Mesodermal cell (in vitro differentiated cells): ENCODE measurements at regions not wholly inside any gene's neighbourhood (a gene's known extent, or its start where the extent isn't known, plus 50 kb on each side); places are given as distances from the start of the nearest gene placed in this dataset.
A peak's percentile ranks its signal among the peaks of the same experiment; 100 is the strongest.

Experiments
- H3K27ac ChIP-seq: 2 replicates; pipeline ENCODE4 v1.7.0; 2013; ENCODE audit warnings: mild to moderate bottlenecking, low read depth, low read length, moderate library complexity; ENCODE audit not compliant: severe bottlenecking
- H3K36me3 ChIP-seq: 2 replicates; pipeline ENCODE4 v1.7.1; 2013; ENCODE audit warnings: mild to moderate bottlenecking, low read length, moderate library complexity; ENCODE audit not compliant: control insufficient read depth, insufficient read depth
- H3K4me1 ChIP-seq: one replicate; pipeline ENCODE4 v1.7.1; 2013; ENCODE audit warnings: mild to moderate bottlenecking, low read length; ENCODE audit not compliant: insufficient read depth, control insufficient read depth, poor library complexity, severe bottlenecking
- H3K4me3 ChIP-seq: 2 replicates; pipeline ENCODE4 v1.7.0; 2013; ENCODE audit warnings: low read length, control low read depth, mild to moderate bottlenecking; ENCODE audit not compliant: insufficient read depth, poor library complexity, severe bottlenecking; ENCODE audit errors: extremely low read depth
- H3K9me3 ChIP-seq: 2 replicates; pipeline ENCODE4 v1.7.1; 2013; ENCODE audit warnings: mild to moderate bottlenecking, low read length, moderate library complexity; ENCODE audit not compliant: control insufficient read depth
- whole genome bisulfite sequencing, 2 experiments: methylation state at CpG; one replicate each; pipeline ENCODE4 v1.1.5; 2013; ENCODE audit warnings: missing lambda C conversion rate in 2 of 2; ENCODE audit not compliant: insufficient coverage in 2 of 2; 5-methylcytosine and 5-hydroxymethylcytosine counted together

DNA sequence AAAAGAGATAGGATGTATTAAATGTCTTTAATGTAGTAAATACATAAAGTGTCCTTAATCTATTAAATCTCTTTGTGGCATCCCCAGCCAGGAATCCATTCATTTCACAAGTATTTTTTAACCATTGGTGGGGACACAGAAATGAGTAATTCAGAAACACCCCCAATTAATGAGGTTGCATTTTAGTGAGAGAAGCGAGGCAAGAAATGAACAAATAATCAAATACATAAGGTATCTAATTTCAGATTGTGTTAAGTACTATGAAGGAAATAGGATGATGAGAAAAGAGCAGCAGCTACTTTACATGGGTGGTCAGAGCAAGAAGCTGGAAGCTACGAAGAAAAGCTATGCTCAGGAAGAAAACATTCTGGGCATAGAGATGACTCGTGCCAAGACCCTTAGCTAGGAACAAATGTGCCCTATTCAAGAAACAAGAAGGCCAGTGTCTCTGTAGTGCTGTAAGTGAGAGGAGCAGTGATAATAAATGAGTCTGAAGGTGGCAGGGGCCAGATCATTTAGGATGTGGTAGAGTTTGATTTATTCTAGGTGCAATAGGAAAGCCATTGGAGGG is 60.5 kb upstream of the IGF1 start:
- Histone ChIP-seq H3K4me3 (no peak overlapping the region), H3K4me1 (peaks cover 22% of the 10 kb centered on the region), H3K27ac (peak overlapping the region; percentile 17), H3K36me3 (no peaks in the 10 kb centered on the region), H3K9me3 (no peaks in the 10 kb centered on the region)
- 76 to 89% methylated on average over 2 of the region's 3 CpGs for WGBS, 2 experiments

- Histone ChIP-seq H3K4me3 (no peak overlapping the region), H3K4me1 (peaks cover 28% of the 10 kb centered on the region), H3K36me3 (no peaks in the 10 kb centered on the region), H3K27ac (peak overlapping the region; percentile 97), H3K9me3 (no peaks in the 10 kb centered on the region)
- WGBS, 2 experiments: 54 to 55% methylated on average over 8 of the region's 10 CpGs
Observed at GRCh38 chr12:102539651-102540553, 59.5 kb upstream of the IGF1 start.

GRCh38 chr12:102535306-102535705 is 54.9 kb upstream of the IGF1 start:
- Histone ChIP-seq H3K4me1 (peaks cover 22% of the 10 kb centered on the region), H3K9me3 (no peaks in the 10 kb centered on the region), H3K4me3 (no peak overlapping the region), H3K27ac (no peak overlapping the region), H3K36me3 (no peaks in the 10 kb centered on the region)
- WGBS, 2 experiments: 92 to 96% methylated on average over 4 to 8 of the region's 8 CpGs

DNA sequence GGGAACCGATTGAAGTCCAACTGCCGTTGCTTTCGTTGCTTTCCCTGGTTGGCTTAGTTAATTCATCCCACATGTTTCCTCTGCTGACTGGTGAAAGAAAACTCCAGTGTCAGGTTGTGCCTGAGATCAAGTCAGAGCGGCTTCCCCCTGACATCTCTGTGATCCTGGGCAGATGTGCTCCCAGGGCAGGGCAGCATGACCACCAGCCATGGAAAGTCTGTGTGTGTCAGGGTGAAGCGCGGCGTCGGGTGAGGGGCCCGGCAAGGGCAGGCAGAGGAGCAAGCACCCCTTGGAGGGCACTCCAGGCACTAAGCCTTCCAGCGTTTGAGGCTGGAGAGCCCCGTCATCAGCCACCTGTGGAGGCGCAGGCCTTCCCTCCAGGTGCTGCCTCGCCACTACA is 54.5 kb upstream of the IGF1 start:
- 88 to 93% methylated on average over 13 of the region's 13 CpGs for WGBS, 2 experiments
- H3K4me3 ChIP-seq: no peak overlapping the region
- no peaks in the 10 kb centered on the region for H3K9me3 ChIP-seq
- H3K36me3 ChIP-seq: no peaks in the 10 kb centered on the region
- no peak overlapping the region for H3K27ac ChIP-seq
- H3K4me1 ChIP-seq: peaks cover 18% of the 10 kb centered on the region

GRCh38 chr12:102533483-102534215 is 53.3 kb upstream of the IGF1 start:
- peaks cover 12% of the 10 kb centered on the region for H3K4me1 ChIP-seq
- H3K36me3 ChIP-seq: no peaks in the 10 kb centered on the region
- H3K4me3 ChIP-seq: no peak overlapping the region
- 90 to 92% methylated on average over 6 to 7 of the region's 9 CpGs for WGBS, 2 experiments
- no peaks in the 10 kb centered on the region for H3K9me3 ChIP-seq
- H3K27ac ChIP-seq: no peak overlapping the region
